SK-N-SH (cell line): ENCODE measurements at regions not wholly inside any gene's neighbourhood (a gene's known extent, or its start where the extent isn't known, plus 50 kb on each side); places are given as distances from the start of the nearest gene placed in this dataset.

Experiments
- CTCF ChIA-PET: fragments of 300-600, 350-600 bp; formaldehyde crosslinking; extraction: SDS; loops from one replicate; lab custom pipeline; 2021; lab: Yijun Ruan, JAX
- POLR2A ChIA-PET: fragments of 350-600 bp; sonication (Branson Sonifier 250); formaldehyde crosslinking; extraction: SDS; loops from one replicate; lab custom pipeline; 2020; ENCODE audit warnings: antibody characterized with exemption, inconsistent platforms; lab: Yijun Ruan, JAX
- DNase-seq: peaks from one replicate; pipeline ENCODE4 v3.0.0; 2012
- H2AFZ ChIP-seq: fragments of 200-600 bp; sonication (generic); 2 replicates; pipeline ENCODE4 v1.8.1; 2016; ENCODE audit warnings: antibody characterized with exemption, mild to moderate bottlenecking, low read depth
- H3F3A ChIP-seq: fragments of 200-600 bp; sonication (generic); replicated peaks from 2 replicates; pipeline ENCODE3; 2016; ENCODE audit warnings: antibody characterized with exemption, mild to moderate bottlenecking; ENCODE audit not compliant: insufficient read depth
- H3K27ac ChIP-seq, 2 experiments: fragments of 200-500 bp in 1 of 2; fragments of 200-600 bp in 1 of 2; sonication (Bioruptor generic) in 1 of 2; sonication (generic), shearing (Covaris generic) in 1 of 2; 2 replicates each; pipeline versions ENCODE4 v1.5.1 to v1.6.1; 2014 to 2016; ENCODE audit warnings: low read depth in 2 of 2, inconsistent platforms in 1 of 2, low read length in 1 of 2, mild to moderate bottlenecking in 1 of 2, mixed read lengths in 1 of 2
- H3K27me3 ChIP-seq: fragments of 200-600 bp; sonication (generic), shearing (Covaris generic); 2 replicates; pipeline ENCODE4 v1.6.1; 2016; ENCODE audit warnings: mixed run types; ENCODE audit not compliant: insufficient read depth
- H3K36me3 ChIP-seq, 2 experiments: fragments of 200-500 bp in 1 of 2; fragments of 200-600 bp in 1 of 2; sonication (Bioruptor generic) in 1 of 2; sonication (generic) in 1 of 2; replicated peaks in 1 of 2; 2 replicates each; pipeline versions ENCODE3 to v1.5.1; 2014 to 2016; ENCODE audit warnings: low read length in 1 of 2, mild to moderate bottlenecking in 1 of 2; ENCODE audit not compliant: insufficient read depth in 2 of 2, control insufficient read depth in 1 of 2
- H3K4me1 ChIP-seq, 2 experiments: fragments of 200-500 bp in 1 of 2; fragments of 200-600 bp in 1 of 2; sonication (Bioruptor generic) in 1 of 2; sonication (generic), shearing (Covaris generic) in 1 of 2; 2 replicates each; pipeline versions ENCODE4 v1.5.1 to v1.6.1; 2014 to 2016; ENCODE audit warnings: low read depth in 1 of 2, low read length in 1 of 2, mixed run types in 1 of 2; ENCODE audit not compliant: insufficient read depth in 2 of 2, control insufficient read depth in 1 of 2
- H3K4me2 ChIP-seq: fragments of 200-600 bp; sonication (generic), shearing (Covaris generic); 2 replicates; pipeline ENCODE4 v1.6.1; 2017; ENCODE audit warnings: mixed run types
- H3K4me3 ChIP-seq, 2 experiments: fragments of 200-500 bp in 1 of 2; fragments of 200-600 bp in 1 of 2; sonication (Bioruptor generic) in 1 of 2; sonication (generic), shearing (Covaris generic) in 1 of 2; 2 replicates each; pipeline versions ENCODE4 v1.5.1 to v1.8.1; 2014 to 2016; ENCODE audit warnings: low read depth in 2 of 2, inconsistent platforms in 1 of 2, low read length in 1 of 2, mild to moderate bottlenecking in 1 of 2, mixed read lengths in 1 of 2, moderate library complexity in 1 of 2
- H3K79me2 ChIP-seq: fragments of 200-600 bp; sonication (generic); 2 replicates; pipeline ENCODE4 v1.8.1; 2017; ENCODE audit warnings: mild to moderate bottlenecking; ENCODE audit not compliant: insufficient read depth
- H3K9ac ChIP-seq: fragments of 200-600 bp; sonication (generic); 2 replicates; pipeline ENCODE4 v1.6.1; 2017; ENCODE audit warnings: mixed run types
- H3K9me2 ChIP-seq: fragments of 200-600 bp; sonication (generic); 2 replicates; pipeline ENCODE4 v1.6.1; 2017; ENCODE audit warnings: mixed run types
- H3K9me3 ChIP-seq: fragments of 200-600 bp; sonication (generic); 2 replicates; pipeline ENCODE4 v1.6.1; 2017; ENCODE audit warnings: mixed run types, mild to moderate bottlenecking, moderate library complexity
- H4K20me1 ChIP-seq: fragments of 200-600 bp; sonication (generic); 2 replicates; pipeline ENCODE4 v1.6.1; 2017; ENCODE audit warnings: mild to moderate bottlenecking, mixed run types; ENCODE audit not compliant: insufficient read depth
- GABPA ChIP-seq: IDR thresholded peaks from 2 replicates; pipeline ENCODE4 v1.4.0; 2012; ENCODE audit warnings: low read depth, mild to moderate bottlenecking
- JUND ChIP-seq: IDR thresholded peaks from 2 replicates; pipeline ENCODE4 v1.4.0; 2012
- MEF2A ChIP-seq: IDR thresholded peaks from 2 replicates; pipeline ENCODE4 v1.4.0; 2012; ENCODE audit warnings: low read depth, borderline replicate concordance
- RXRA ChIP-seq: IDR thresholded peaks from 2 replicates; pipeline ENCODE4 v1.4.0; 2012; ENCODE audit warnings: low read depth, mild to moderate bottlenecking, borderline replicate concordance
- SIN3A ChIP-seq: IDR thresholded peaks from 2 replicates; pipeline ENCODE4 v1.6.1; 2012; ENCODE audit warnings: low read depth, mild to moderate bottlenecking, low read length, moderate library complexity, borderline replicate concordance
- TEAD4 ChIP-seq: IDR thresholded peaks from 2 replicates; pipeline ENCODE4 v1.4.0; 2012; ENCODE audit warnings: mild to moderate bottlenecking, borderline replicate concordance; ENCODE audit not compliant: insufficient read depth
- USF1 ChIP-seq: IDR thresholded peaks from 2 replicates; pipeline ENCODE4 v1.4.0; 2012; ENCODE audit warnings: low read depth, borderline replicate concordance
- WGBS: methylation state at CpG from one replicate; pipeline ENCODE4 v1.1.6; 2017; ENCODE audit warnings: low lambda C conversion rate; 5-methylcytosine and 5-hydroxymethylcytosine counted together
- small RNA-seq, 7 experiments: library from RNA; depleted of rRNA; stranded (forward); fragments of <200 nt; gene quantifications; one replicate each; pipeline ENCODE3, GENCODE V24; 2012
- TF ChIP-seq, protein P1 (sequence below): fragments of 150-350 bp; IDR thresholded peaks from 2 replicates; pipeline ENCODE4 v1.6.1; 2016; ENCODE audit warnings: mild to moderate bottlenecking, low read depth, low read length

DNA sequence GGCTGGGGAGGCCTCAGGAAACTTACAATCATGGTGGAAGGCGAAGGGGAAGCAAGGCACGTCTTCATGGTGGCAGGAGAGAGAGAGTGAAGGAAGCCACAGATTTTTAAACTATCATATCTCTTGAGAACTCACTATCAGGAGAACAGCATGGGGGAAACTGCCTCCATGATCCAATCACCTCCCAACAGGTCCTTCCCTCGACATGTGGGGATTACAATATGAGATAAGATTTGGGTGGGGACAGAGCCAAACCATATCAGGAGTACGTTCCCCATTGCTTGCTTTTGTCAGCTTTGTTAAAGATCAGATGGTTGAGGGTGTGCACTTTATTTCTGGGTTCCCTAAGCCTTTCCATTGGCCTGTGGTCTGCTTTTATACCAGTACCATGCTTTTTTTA, 53.7 kb upstream of the E2F8 start:
- Histone ChIP-seq H3K36me3 (no peaks in the 10 kb centered on the region), H3F3A (no peaks in the 10 kb centered on the region), H3K79me2 (no peaks in the 10 kb centered on the region)
- ChIA-PET CTCF (interaction anchor here (2.9 kb wide), 1 partner anchor 35 kb away, joined by 15 read pairs; no protein-coding TSS in a partner anchor), POLR2A (no interaction called here)
- no peak for TF ChIP-seq RXRA
- TF ChIP-seq, all 33 proteins: peak for 0
- H4K20me1 ChIP-seq, result no peaks in the 10 kb centered on the region
- H3K9ac ChIP-seq, result no peak overlapping the region
- no peak overlapping the region for H2AFZ ChIP-seq
- no peak overlapping the region for H3K4me2 ChIP-seq
- no peaks in the 10 kb centered on the region for H3K9me2 ChIP-seq
- WGBS, result 24% methylated on average over 4 of the region's 4 CpGs
- H3K4me1 ChIP-seq, result no peaks in the 10 kb centered on the region; a peak in 1 of 4 replicates
- DNase-seq, result no peak
- peaks cover 13% of the 10 kb centered on the region for H3K27me3 ChIP-seq
- no peaks in the 10 kb centered on the region for H3K9me3 ChIP-seq
- H3K27ac ChIP-seq, result no peak overlapping the region
- H3K4me3 ChIP-seq, result no peak overlapping the region

GRCh38 chr11:19291064-19291463, 50.3 kb upstream of the E2F8 start:
- DNase-seq, result no peak
- no peaks in the 10 kb centered on the region for H3F3A ChIP-seq
- CTCF ChIA-PET, result interaction anchor here (1.4 kb wide), 1 partner anchor 19 kb away, joined by 3 read pairs; no protein-coding TSS in a partner anchor
- no peak overlapping the region for H3K27ac ChIP-seq
- WGBS, result 38% methylated on average over 2 of the region's 2 CpGs
- TF ChIP-seq JUND (no peak), USF1 (no peak), SIN3A (no peak), MEF2A (no peak), GABPA (no peak), TEAD4 (no peak)
- TF ChIP-seq, protein P1, sequence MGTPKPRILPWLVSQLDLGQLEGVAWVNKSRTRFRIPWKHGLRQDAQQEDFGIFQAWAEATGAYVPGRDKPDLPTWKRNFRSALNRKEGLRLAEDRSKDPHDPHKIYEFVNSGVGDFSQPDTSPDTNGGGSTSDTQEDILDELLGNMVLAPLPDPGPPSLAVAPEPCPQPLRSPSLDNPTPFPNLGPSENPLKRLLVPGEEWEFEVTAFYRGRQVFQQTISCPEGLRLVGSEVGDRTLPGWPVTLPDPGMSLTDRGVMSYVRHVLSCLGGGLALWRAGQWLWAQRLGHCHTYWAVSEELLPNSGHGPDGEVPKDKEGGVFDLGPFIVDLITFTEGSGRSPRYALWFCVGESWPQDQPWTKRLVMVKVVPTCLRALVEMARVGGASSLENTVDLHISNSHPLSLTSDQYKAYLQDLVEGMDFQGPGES, result no peak
- H3K4me1 ChIP-seq, result no peaks in the 10 kb centered on the region
- no peak overlapping the region for H3K9ac ChIP-seq
- H2AFZ ChIP-seq, result no peak overlapping the region
- H3K4me2 ChIP-seq, result no peak overlapping the region
- peaks cover 8% of the 10 kb centered on the region for H3K27me3 ChIP-seq
- no peaks in the 10 kb centered on the region for H3K36me3 ChIP-seq
- POLR2A ChIA-PET, result no interaction called here
- no peaks in the 10 kb centered on the region for H4K20me1 ChIP-seq
- no peak overlapping the region for H3K4me3 ChIP-seq
- no peaks in the 10 kb centered on the region for H3K9me3 ChIP-seq
- H3K79me2 ChIP-seq, result no peaks in the 10 kb centered on the region
- no peaks in the 10 kb centered on the region for H3K9me2 ChIP-seq

Small RNA genes in the stretch of these regions (small RNA-seq; reads per million reads assigned to genes)
- gene MIR4486 (0 reads per million in 7 experiments), gene RF00408 (0 reads per million in 7 experiments), gene RNA5SP335 (0 to 0.20 (median 0) reads per million in 7 experiments)
